IPS-15b (cell line): ENCODE measurements at regions not wholly inside any gene's neighbourhood (a gene's known extent, or its start where the extent isn't known, plus 50 kb on each side); places are given as distances from the start of the nearest gene placed in this dataset.
A peak's percentile ranks its signal among the peaks of the same experiment; 100 is the strongest.

Experiments
- H3K27me3 ChIP-seq: one replicate; pipeline ENCODE4 v1.6.1; 2013; ENCODE audit warnings: low read length; ENCODE audit not compliant: control insufficient read depth, insufficient read depth
- H3K36me3 ChIP-seq: one replicate; pipeline ENCODE4 v1.6.1; 2013; ENCODE audit warnings: low read length; ENCODE audit not compliant: control insufficient read depth, insufficient read depth
- H3K4me1 ChIP-seq: one replicate; pipeline ENCODE4 v1.6.1; 2013; ENCODE audit warnings: mild to moderate bottlenecking, low read length; ENCODE audit not compliant: control insufficient read depth, insufficient read depth
- H3K4me3 ChIP-seq: one replicate; pipeline ENCODE4 v1.5.1; 2013; ENCODE audit warnings: low read depth, low read length
- H3K9ac ChIP-seq: one replicate; pipeline ENCODE4 v1.6.1; 2013; ENCODE audit warnings: low read depth, mild to moderate bottlenecking, low read length
- H3K9me3 ChIP-seq: one replicate; pipeline ENCODE4 v1.6.1; 2013; ENCODE audit warnings: mild to moderate bottlenecking, low read length; ENCODE audit not compliant: control insufficient read depth, insufficient read depth

- peaks cover 14% of the 10 kb centered on the region for H3K4me1 ChIP-seq
- H3K27me3 ChIP-seq: no peaks in the 10 kb centered on the region
- no peak overlapping the region for H3K9ac ChIP-seq
- H3K9me3 ChIP-seq: no peaks in the 10 kb centered on the region
- H3K4me3 ChIP-seq: peak overlapping the region; percentile 3
- H3K36me3 ChIP-seq: no peaks in the 10 kb centered on the region
Observed at GRCh38 chr2:60052601-60053000, 500.9 kb downstream of the BCL11A start.

GRCh38 chr2:60051991-60052390 lies 501.5 kb downstream of the BCL11A start:
- no peak overlapping the region for H3K4me3 ChIP-seq
- no peaks in the 10 kb centered on the region for H3K36me3 ChIP-seq
- H3K9ac ChIP-seq: no peak overlapping the region
- peaks cover 14% of the 10 kb centered on the region for H3K4me1 ChIP-seq
- no peaks in the 10 kb centered on the region for H3K9me3 ChIP-seq
- no peaks in the 10 kb centered on the region for H3K27me3 ChIP-seq

- peaks cover 8% of the 10 kb centered on the region for H3K4me1 ChIP-seq
- no peaks in the 10 kb centered on the region for H3K9me3 ChIP-seq
- no peak overlapping the region for H3K4me3 ChIP-seq
- H3K27me3 ChIP-seq: no peaks in the 10 kb centered on the region
- no peak overlapping the region for H3K9ac ChIP-seq
- H3K36me3 ChIP-seq: no peaks in the 10 kb centered on the region
Observed at GRCh38 chr2:60047944-60048525, 505.4 kb downstream of the BCL11A start.

- H3K4me3 ChIP-seq: no peak overlapping the region
- no peaks in the 10 kb centered on the region for H3K27me3 ChIP-seq
- no peak overlapping the region for H3K9ac ChIP-seq
- H3K9me3 ChIP-seq: no peaks in the 10 kb centered on the region
- peaks cover 2% of the 10 kb centered on the region for H3K4me1 ChIP-seq
- no peaks in the 10 kb centered on the region for H3K36me3 ChIP-seq
Observed at GRCh38 chr2:60047347-60047746, 506.1 kb downstream of the BCL11A start.

GRCh38 chr2:60046529-60046928 lies 506.9 kb downstream of the BCL11A start:
- Histone ChIP-seq H3K9ac (no peak overlapping the region), H3K27me3 (no peaks in the 10 kb centered on the region), H3K4me3 (no peak overlapping the region), H3K4me1 (no peaks in the 10 kb centered on the region), H3K9me3 (no peaks in the 10 kb centered on the region), H3K36me3 (no peaks in the 10 kb centered on the region)

GRCh38 chr2:60045456-60045855 lies 508.0 kb downstream of the BCL11A start:
- H3K4me3 ChIP-seq: no peak overlapping the region
- no peaks in the 10 kb centered on the region for H3K9me3 ChIP-seq
- H3K9ac ChIP-seq: no peak overlapping the region
- no peaks in the 10 kb centered on the region for H3K27me3 ChIP-seq
- H3K36me3 ChIP-seq: no peaks in the 10 kb centered on the region
- no peaks in the 10 kb centered on the region for H3K4me1 ChIP-seq

GRCh38 chr2:60044484-60044883 lies 509.0 kb downstream of the BCL11A start:
- no peak overlapping the region for H3K4me3 ChIP-seq

GRCh38 chr2:60042023-60042422 lies 511.4 kb downstream of the BCL11A start:
- Histone ChIP-seq H3K4me1 (no peaks in the 10 kb centered on the region), H3K4me3 (no peak overlapping the region), H3K27me3 (no peaks in the 10 kb centered on the region), H3K9ac (no peak overlapping the region), H3K9me3 (no peaks in the 10 kb centered on the region), H3K36me3 (no peaks in the 10 kb centered on the region)

More at GRCh38 chr2:60044484-60044883, 509.0 kb downstream of the BCL11A start:
- no peaks in the 10 kb centered on the region for H3K27me3 ChIP-seq
- no peaks in the 10 kb centered on the region for H3K36me3 ChIP-seq
- no peaks in the 10 kb centered on the region for H3K9me3 ChIP-seq
- no peaks in the 10 kb centered on the region for H3K4me1 ChIP-seq
- H3K9ac ChIP-seq: no peak overlapping the region

GRCh38 chr2:60033325-60033724 lies 520.1 kb downstream of the BCL11A start:
- Histone ChIP-seq H3K4me1 (no peaks in the 10 kb centered on the region), H3K4me3 (no peak overlapping the region), H3K36me3 (no peaks in the 10 kb centered on the region), H3K9me3 (no peaks in the 10 kb centered on the region), H3K9ac (no peak overlapping the region), H3K27me3 (no peaks in the 10 kb centered on the region)

- no peaks in the 10 kb centered on the region for H3K4me1 ChIP-seq
- no peak overlapping the region for H3K9ac ChIP-seq
- no peak overlapping the region for H3K4me3 ChIP-seq
- no peaks in the 10 kb centered on the region for H3K27me3 ChIP-seq
- no peaks in the 10 kb centered on the region for H3K9me3 ChIP-seq
- no peaks in the 10 kb centered on the region for H3K36me3 ChIP-seq
Observed at GRCh38 chr2:60029566-60029883, 523.9 kb downstream of the BCL11A start.

- H3K4me1 ChIP-seq: no peaks in the 10 kb centered on the region
- H3K4me3 ChIP-seq: no peak overlapping the region
- no peaks in the 10 kb centered on the region for H3K9me3 ChIP-seq
- no peaks in the 10 kb centered on the region for H3K36me3 ChIP-seq
- no peak overlapping the region for H3K9ac ChIP-seq
- H3K27me3 ChIP-seq: no peaks in the 10 kb centered on the region
Observed at GRCh38 chr2:60028849-60029565, 524.4 kb downstream of the BCL11A start.

- H3K4me3 ChIP-seq: no peak overlapping the region
- H3K4me1 ChIP-seq: no peaks in the 10 kb centered on the region
- H3K9me3 ChIP-seq: no peaks in the 10 kb centered on the region
- no peak overlapping the region for H3K9ac ChIP-seq
- H3K27me3 ChIP-seq: no peaks in the 10 kb centered on the region
- no peaks in the 10 kb centered on the region for H3K36me3 ChIP-seq
Observed at GRCh38 chr2:60025496-60025895, 528.0 kb downstream of the BCL11A start.
